ENCODE measurements at regions not wholly inside any gene's neighbourhood (a gene's known extent, or its start where the extent isn't known, plus 50 kb on each side); places are given as distances from the start of the nearest gene placed in this dataset.
A peak's percentile ranks its signal among the peaks of the same experiment; 100 is the strongest.

DNA sequence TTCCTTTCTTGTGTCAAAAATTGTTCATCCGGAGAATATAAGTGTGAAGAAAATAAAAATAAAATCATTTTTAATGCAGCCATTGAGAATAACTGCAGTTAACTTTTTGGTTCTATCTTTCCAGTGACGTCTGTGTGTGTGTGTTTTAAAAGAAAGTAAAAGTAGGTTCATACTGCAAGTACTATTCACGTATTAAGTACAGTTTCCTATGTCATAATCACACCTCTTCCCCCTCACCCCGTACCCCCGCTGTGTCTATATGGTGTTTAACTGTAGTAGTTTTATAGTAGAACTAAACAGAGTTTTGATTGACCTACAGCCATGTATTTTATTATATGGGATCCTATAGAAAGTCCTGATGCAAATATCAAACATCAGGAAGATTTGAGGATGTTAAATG, 78.5 kb upstream of the CLCN4 start:
- DNase-seq (ENCODE audit: low read depth in 2 of 3, low spot score in 2 of 3) = no peak

DNA sequence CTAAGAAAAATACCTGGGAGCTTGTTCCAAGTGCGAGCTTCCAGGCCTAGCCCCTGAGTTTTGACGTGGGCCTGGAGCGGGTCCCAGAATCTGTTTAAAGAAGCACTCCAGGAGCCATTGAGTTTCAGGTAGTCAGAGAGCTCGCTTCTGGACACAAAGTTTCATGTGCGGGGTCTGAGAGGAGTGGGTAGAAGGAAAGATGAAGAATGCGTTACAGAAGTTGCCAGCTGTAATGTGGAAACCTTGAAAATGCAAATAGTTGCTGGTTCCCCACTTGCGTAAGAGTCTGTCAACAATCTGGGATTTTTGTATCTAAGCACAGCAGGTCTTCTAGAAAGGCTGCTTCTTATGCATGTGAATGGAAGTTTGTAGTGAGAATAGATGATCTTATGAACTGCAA, 77.5 kb upstream of the CLCN4 start:
- no peak for DNase-seq (ENCODE audit: low read depth in 2 of 3, low spot score in 2 of 3)

DNA sequence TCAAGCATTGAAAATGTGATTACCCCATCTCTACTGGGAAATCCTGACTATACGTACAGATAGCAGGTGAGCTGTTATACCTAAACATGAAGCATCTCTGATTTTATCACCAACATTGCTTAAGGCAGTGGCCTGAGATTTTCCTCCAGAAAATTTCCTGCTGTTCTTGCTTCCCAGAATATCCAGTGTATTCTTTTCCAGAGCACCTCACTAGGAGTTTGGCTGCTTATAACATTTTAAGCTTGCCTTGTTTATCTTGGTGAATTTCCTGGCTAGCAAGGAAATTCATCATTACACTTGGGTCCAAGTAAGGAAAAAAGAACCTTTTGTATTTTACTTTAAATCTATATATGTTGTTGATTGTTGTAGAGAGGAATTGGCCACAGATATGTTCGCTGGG, 73.0 kb upstream of the CLCN4 start:
- DNase-seq (ENCODE audit: low read depth in 2 of 3, low spot score in 2 of 3) = no peak

DNA sequence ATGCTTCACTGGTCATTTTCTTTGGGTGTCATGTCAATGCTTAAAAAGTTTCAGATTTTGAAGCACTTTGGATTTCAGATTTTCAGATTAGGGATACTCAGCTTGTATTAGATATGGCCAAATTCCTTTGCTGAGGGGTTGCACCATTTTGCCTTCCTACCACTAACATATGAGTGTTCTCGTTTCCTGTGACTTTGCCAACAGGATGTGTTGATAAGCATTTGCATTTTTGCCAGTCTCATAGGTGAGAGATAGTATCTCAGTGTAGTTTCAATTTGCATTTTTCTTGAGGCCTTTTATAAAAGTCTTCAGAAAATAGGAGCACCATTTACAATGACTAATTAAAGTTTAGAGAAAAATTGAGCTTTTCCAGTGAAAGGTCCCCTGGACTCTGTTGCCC, 71.6 kb upstream of the CLCN4 start:
- no peak for DNase-seq (ENCODE audit: low read depth in 2 of 3, low spot score in 2 of 3)

DNA sequence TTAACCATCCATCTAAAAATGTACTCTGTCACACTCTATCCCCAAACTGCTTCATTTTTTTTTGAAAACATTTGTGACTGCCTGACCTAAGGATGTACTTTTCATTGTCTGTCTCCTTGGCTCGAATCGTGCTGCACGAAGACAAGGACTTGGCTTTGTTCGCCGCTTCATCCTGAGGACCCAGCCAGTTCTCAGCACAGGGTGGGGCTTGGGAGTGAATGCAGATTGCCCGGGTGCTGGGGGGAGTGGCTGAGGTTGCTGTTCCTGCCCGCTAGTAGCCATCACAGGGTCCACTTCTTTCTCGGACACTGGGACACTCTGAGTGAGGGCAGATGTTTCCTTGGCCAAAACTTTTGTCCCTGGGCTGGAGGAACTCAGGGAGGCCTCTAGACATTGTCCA, 70.1 kb upstream of the CLCN4 start:
- DNase-seq (ENCODE audit: low read depth in 2 of 3, low spot score in 2 of 3) = no peak

DNA sequence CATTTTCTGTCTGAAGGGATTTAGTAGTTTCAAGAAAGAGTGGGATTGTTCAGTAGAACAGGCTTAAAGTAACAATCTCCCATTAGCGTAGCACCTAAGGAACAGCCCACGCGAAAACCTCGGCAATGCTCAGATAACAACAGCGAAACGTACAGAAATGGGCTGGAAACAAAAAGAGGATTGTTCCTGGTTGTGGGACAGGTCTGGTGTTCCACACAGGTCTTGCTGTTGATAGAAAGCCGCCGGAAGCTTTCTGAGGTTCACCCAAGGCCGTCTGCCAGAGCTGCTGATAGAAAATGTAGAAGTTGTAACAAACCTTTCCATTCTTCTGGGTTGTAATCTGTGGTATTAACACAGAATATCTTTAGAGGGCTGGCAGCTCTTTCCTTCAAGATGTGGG, 69.4 kb upstream of the CLCN4 start:
- no peak for DNase-seq (ENCODE audit: low read depth in 2 of 3, low spot score in 2 of 3)

DNA sequence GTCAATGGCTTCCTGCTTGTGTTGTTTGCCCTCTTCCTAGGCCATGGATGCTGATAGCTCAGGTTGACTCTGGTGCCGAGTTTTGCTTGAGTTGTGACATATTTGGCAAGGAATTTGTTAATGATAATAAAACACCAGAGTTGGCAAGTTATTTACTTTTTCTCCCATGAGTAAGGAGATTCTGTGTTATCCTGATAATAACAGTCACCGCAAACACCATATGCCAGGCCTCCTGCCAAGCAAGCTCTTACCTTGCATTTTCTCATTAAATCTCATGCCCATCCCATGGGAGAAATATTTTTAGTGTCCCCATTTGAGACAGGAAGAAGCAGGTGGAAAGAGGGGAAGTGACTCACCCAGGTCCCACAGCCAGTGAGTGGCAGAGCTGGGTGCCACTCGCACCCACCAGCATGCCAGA, 67.4 kb upstream of the CLCN4 start:
- no peak for DNase-seq (ENCODE audit: low read depth in 2 of 3, low spot score in 2 of 3)

DNA sequence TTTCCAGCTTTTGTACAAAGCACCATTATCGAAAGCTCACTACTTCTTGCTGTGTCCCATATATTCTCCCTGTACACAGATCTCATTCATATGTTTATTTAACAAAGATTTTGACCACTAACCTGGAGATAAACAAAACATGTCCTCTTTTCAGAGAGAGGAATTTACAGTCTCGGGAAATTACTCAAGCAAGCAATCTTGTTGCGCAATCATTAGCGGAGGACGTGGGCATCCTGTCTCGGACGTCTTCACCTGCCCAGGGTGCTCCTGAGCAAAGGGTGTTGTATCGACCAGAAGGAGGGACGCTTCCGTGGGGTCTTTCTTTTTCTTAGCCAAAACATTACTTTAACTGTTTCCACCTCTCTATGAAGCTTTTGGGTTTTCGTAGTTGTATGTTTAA, 66.5 kb upstream of the CLCN4 start:
- no peak for DNase-seq (ENCODE audit: low read depth in 2 of 3, low spot score in 2 of 3)

DNA sequence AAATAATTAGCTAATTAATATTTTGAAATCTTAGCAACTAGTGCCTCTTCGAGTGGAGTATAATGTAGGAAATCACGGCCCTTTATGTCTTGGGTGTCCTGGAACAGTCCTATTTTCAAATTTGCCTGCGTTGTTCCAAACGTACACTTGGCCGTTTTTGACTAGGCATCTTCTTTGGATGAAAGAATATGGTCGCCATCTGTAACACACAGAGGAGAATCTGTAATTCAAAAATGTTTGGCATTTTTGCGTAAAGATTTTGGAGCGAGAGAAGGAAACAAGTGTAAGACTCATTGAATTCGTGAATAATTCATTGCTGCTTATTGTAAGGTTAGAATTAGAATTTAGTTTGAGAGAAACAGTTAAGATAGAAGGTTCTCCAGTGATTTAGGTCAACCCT, 61.5 kb upstream of the CLCN4 start:
- DNase-seq (ENCODE audit: low read depth in 2 of 3, low spot score in 2 of 3) = no peak

DNA sequence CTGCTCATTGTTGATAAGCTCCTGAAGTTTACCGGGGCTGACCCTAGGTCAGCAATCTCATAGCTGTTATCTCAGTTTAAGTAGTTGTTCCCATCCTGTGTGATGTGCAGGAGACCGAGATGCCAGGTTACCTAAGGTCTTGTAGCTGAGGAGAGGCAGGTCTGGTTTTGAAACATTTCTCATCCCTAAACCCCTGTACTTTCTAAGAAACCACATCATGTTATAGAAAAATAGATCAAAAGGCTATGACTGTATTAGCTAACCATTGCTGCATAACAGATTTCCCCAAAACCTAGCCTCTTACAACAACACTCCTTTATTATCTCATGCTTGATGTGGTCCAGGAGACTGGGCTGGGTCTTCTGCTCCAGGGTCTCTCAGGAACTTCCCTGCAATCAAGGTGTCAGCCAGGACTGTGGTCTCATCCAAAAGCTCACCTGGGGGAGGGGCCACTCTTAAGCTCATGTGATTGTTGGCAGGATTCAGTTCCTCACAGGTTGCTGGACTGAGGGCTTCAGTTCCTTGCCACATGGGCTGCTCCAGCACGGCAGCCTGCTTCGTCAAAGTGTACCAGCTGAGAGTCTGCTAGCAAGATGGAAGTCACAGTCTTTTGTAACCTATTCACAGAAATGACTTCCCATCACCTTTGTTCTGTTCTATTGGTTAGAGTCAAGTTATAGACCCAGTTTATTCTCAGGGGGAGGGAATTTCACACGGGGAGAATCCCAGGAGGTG, 60.9 kb upstream of the CLCN4 start:
- DNase-seq (ENCODE audit: low read depth in 2 of 3, low spot score in 2 of 3) = no peak

DNA sequence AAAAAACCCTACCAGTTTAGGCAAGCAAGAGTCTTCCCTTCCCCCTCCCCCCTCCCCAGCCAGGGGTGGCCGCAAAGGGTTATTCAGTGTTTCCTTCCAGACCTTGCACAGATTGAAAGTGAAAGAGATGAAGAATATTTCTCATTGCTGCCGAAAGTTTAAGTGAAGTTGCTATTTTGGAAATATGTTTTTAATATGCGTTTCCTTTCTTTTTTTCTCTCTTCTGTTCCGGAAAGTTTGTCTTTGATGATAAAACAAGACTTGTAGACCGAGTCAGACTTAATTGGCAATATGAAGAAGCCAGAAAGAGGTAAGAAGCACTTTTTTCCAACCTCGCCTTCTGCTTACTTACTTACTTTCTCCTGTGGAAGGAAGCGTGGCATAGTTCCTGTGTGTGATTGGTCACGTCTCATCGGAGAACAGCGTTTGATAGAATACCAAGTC, 58.5 kb upstream of the CLCN4 start:
- peak in 1 of 3 experiments; percentile 37 for DNase-seq (ENCODE audit: low read depth in 2 of 3, low spot score in 2 of 3)

DNA sequence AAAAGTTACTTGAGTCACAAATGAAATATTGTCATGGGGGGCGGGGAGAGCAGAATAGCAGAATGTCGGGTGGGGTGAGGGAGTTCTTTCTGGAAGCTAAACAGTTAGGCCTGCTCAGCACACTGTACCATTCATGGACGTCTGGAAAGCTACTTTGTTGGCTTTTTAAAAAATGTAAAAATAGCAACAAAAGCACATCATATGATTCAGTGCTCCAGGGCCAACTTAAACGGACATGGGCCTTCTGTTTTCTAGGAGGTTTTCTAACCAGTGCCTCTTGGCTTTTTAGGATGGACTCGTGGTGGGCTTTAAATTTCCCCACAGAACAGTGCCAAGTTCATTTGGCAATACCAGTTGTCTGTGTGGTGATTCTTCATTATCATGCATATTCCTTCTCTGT, 57.4 kb upstream of the CLCN4 start:
- DNase-seq (ENCODE audit: low read depth in 2 of 3, low spot score in 2 of 3) = no peak

DNA sequence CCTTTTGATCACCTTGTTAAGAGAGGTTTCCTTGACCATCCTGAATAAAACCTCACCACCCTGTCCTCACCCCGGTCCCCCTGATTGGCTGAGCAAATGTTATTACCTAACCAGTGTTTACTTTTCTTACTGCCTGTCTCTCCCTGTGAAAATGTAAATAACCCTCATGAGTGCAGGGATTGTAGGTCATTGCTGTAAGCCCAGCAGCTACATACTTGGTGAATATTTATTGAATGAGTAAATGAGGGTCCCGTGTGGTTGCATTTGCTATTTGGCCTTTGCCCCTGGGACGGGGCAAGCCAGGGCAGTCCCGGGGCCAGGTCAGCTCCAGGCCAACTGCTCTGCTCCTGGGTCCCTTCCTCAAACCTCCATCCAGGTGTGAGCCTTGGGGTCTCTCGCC, 55.5 kb upstream of the CLCN4 start:
- DNase-seq (ENCODE audit: low read depth in 2 of 3, low spot score in 2 of 3) = no peak

DNA sequence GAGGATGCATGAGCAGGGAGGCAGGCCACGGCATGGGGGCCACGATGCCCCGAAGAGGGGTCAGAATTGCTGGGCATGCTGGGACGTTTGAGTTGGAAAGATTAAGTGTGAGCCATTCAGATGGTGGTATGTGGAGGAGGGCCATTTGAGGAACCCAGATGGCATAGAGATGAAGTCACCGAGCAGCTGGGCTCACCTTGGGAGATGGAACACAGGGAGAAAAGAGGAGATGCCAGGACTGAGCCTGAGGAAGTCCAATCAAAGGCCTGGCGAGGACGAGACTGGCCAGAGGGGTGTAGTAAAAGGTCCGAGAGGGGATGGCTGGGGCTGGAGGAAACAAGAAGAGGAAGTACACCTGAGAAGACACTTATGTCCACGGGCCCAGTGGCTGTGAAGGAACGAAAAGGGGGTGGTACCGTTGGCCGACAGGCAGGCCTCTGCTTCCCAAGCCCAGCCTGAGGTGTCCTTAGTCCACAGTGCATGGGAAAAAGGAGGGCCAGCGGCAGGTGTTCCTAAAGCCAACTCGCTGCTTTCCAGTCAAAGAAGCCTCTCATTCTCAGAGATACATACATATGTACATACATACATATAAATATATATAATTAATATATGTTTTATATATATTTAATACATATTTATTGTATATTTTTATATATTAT, 54.6 kb upstream of the CLCN4 start:
- no peak for DNase-seq (ENCODE audit: low read depth in 2 of 3, low spot score in 2 of 3)

DNA sequence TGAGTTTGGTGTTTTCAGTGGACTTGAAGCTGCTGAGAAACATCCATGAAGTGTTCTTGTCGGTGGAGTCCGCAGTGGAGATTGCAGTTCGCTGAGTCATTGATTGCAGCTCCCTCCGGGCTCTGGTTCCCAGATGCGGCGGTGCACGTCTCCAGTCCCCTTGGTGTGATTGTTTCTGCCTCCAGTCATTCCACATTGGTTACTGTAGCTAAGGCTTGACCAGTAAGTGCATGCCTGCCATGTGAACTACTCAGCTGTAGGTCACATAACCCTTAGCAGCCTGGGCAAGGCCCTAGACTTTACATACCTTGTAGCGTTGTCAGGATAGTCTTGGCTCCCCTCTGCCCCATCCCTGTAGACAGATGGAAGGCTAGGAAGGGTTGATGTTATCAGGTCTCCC, 53.8 kb upstream of the CLCN4 start:
- no peak for DNase-seq (ENCODE audit: low read depth in 2 of 3, low spot score in 2 of 3)

DNA sequence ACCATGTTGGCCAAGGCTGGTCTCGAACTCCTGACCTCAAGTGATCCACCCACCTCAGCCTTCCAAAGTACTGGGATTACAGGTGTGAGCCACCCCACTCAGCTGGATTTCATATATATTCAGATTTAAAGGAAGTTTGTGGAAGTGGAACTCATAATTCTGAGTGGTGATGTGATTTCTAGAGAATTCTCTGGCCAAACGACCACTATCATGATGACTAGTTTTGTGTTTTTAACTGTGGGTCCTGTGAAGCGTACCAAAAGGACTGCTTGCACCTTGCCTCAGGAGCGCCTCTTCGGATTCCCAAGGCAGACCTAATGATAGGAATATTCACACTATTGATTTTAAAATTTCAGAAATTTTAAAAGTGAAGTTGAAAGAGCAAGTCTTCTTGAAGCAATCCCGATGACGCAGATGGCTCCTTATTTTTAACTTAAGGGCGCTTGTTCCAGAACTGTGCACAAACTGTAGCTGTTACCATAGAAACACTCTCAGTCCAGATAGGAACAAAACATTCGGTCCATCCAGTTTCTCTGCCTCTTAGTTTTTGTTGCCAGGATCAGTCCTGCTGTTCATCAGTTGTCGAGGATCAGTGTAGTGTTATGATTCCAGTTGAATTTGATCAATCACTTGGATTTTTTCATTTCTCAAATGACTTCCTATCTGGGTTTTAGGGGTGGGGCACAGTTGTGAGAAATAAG, 51.7 kb upstream of the CLCN4 start:
- DNase-seq (ENCODE audit: low read depth in 2 of 3, low spot score in 2 of 3) = no peak

DNA sequence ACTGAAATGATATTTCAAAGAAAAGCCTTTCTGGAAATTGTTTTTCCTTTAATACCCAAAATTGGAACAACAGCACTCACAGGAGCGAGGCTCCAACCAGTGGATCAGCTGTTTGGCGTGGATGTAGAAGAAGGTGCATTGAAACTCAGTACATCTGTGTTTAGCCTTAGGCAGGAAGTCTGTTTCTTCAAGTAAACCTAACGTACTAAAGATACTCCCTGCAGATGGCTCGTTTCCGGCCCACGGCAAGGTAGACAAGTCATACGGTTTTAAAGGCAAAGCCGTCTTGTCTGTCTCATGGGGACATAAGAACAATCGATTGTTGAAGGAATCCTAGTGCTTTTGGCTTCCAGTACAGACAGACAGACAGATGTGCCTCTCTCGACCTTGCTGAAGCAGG, 50.0 kb upstream of the CLCN4 start:
- DNase-seq (ENCODE audit: low read depth in 2 of 3, low spot score in 2 of 3) = no peak

Measured in activated CD8-positive, alpha-beta memory T cell treated with anti-CD3 and anti-CD28 coated beads for 48 hours (primary cell).